ENCODE measurements at regions not wholly inside any gene's neighbourhood (a gene's known extent, or its start where the extent isn't known, plus 50 kb on each side); places are given as distances from the start of the nearest gene placed in this dataset.
"Not testable (repeated sequence)": the region's sequence is repeated elsewhere in the genome, so short reads cannot be mapped to it uniquely, and the experiment has no call there.

- POLR2A ChIA-PET: no interaction called here
- Mint-ChIP-seq H3K36me3 (ENCODE audit: low read depth) (no peaks in the 10 kb centered on the region), H3K4me1 (no peaks in the 10 kb centered on the region), H3K4me3 (no peak overlapping the region), H3K27me3 (no peaks in the 10 kb centered on the region), H3K9me3 (peaks cover 2% of the 10 kb centered on the region), H3K27ac (no peak overlapping the region)
- no peak for DNase-seq
- ATAC-seq (ENCODE audit: low read depth): no peak
- CTCF ChIA-PET: no interaction called here
- intact Hi-C loops (cut with micrococcal nuclease): no loop called here
- TF ChIP-seq CTCF (IDR thresholded peaks at IDR 0.05): no peak
Observed at GRCh38 chr10:57333880-57334279, 933.8 kb downstream of the IPMK start.

GRCh38 chr10:57321400-57321854, 946.3 kb downstream of the IPMK start:
- ATAC-seq (ENCODE audit: low read depth); CTCF ChIA-PET; H3K36me3 Mint-ChIP-seq (ENCODE audit: low read depth); DNase-seq; H3K27ac Mint-ChIP-seq; H3K4me1 Mint-ChIP-seq; H3K9me3 Mint-ChIP-seq; H3K4me3 Mint-ChIP-seq; intact Hi-C loops (cut with micrococcal nuclease); POLR2A ChIA-PET; H3K27me3 Mint-ChIP-seq: not testable (repeated sequence)

GRCh38 chr10:57320416-57320815, 947.3 kb downstream of the IPMK start:
- DNase-seq (no peak), ATAC-seq (ENCODE audit: low read depth) (no peak)
- Mint-ChIP-seq H3K4me1 (no peaks in the 10 kb centered on the region), H3K4me3 (no peak overlapping the region), H3K9me3 (no peaks in the 10 kb centered on the region), H3K27ac (no peak overlapping the region), H3K36me3 (ENCODE audit: low read depth) (no peaks in the 10 kb centered on the region), H3K27me3 (no peaks in the 10 kb centered on the region)
- TF ChIP-seq CTCF (IDR thresholded peaks at IDR 0.05): no peak
- CTCF ChIA-PET: no interaction called here
- POLR2A ChIA-PET: no interaction called here
- intact Hi-C loops (cut with micrococcal nuclease): no loop called here

GRCh38 chr10:57314046-57314445, 953.0 kb upstream of the ZWINT start:
- H3K9me3 Mint-ChIP-seq: no peaks in the 10 kb centered on the region
- ChIA-PET POLR2A (no interaction called here), CTCF (no interaction called here)
- ATAC-seq (ENCODE audit: low read depth): no peak
- H3K36me3 Mint-ChIP-seq (ENCODE audit: low read depth): no peaks in the 10 kb centered on the region
- H3K27me3 Mint-ChIP-seq: no peaks in the 10 kb centered on the region
- H3K27ac Mint-ChIP-seq: no peak overlapping the region
- H3K4me3 Mint-ChIP-seq: no peak overlapping the region
- DNase-seq: no peak
- no peak for TF ChIP-seq CTCF (IDR thresholded peaks at IDR 0.05)
- intact Hi-C loops (cut with micrococcal nuclease): no loop called here
- no peaks in the 10 kb centered on the region for H3K4me1 Mint-ChIP-seq

- CTCF ChIA-PET: interaction anchor here (0.8 kb wide), 1 partner anchor 8 kb away, joined by 4 read pairs; no protein-coding TSS in a partner anchor
Observed at GRCh38 chr10:57303566-57303965, 942.5 kb upstream of the ZWINT start.

More at GRCh38 chr10:57303566-57303965, 942.5 kb upstream of the ZWINT start:
- H3K36me3 Mint-ChIP-seq (ENCODE audit: low read depth): no peaks in the 10 kb centered on the region
- ATAC-seq (ENCODE audit: low read depth): no peak
- intact Hi-C loops (cut with micrococcal nuclease): no loop called here
- H3K27me3 Mint-ChIP-seq: no peaks in the 10 kb centered on the region
- no peak for DNase-seq
- H3K9me3 Mint-ChIP-seq: no peaks in the 10 kb centered on the region
- no peak for TF ChIP-seq CTCF (IDR thresholded peaks at IDR 0.05)
- no peak overlapping the region for H3K27ac Mint-ChIP-seq
- no peaks in the 10 kb centered on the region for H3K4me1 Mint-ChIP-seq
- POLR2A ChIA-PET: no interaction called here
- H3K4me3 Mint-ChIP-seq: no peak overlapping the region

Data from activated B cell treated with CpG ODN at 0.5 μM for 24 hours (primary cell).